Testis (tissue), 2 donors: ENCODE measurements at regions not wholly inside any gene's neighbourhood (a gene's known extent, or its start where the extent isn't known, plus 50 kb on each side); places are given as distances from the start of the nearest gene placed in this dataset.

Source experiments
- DNase-seq: peaks from one replicate; pipeline ENCODE4 v3.0.0-alpha.2; 2019
- H3K27ac ChIP-seq, 2 donors: fragments of 200-600 bp; sonication (generic); one replicate each; pipeline ENCODE4 v1.5.1; 2019
- H3K27me3 ChIP-seq: fragments of 200-600 bp; sonication (generic); one replicate; pipeline ENCODE4 v1.5.1; 2019
- H3K36me3 ChIP-seq: fragments of 200-600 bp; sonication (generic); one replicate; pipeline ENCODE4 v1.5.1; 2017; ENCODE audit warnings: low read depth; ENCODE audit errors: missing control alignments
- H3K4me1 ChIP-seq: fragments of 200-600 bp; sonication (generic); one replicate; pipeline ENCODE4 v1.5.1; 2019
- H3K4me3 ChIP-seq, 2 donors: fragments of 200-600 bp; sonication (generic); one replicate each; pipeline ENCODE4 v1.5.1; 2017 to 2019
- H3K9me3 ChIP-seq: fragments of 200-600 bp; sonication (generic); one replicate; pipeline ENCODE4 v1.5.1; 2017
- CTCF ChIP-seq, 3 experiments: fragments of 450-650 bp in 2 of 3; fragments of 200-600 bp in 1 of 3; sonication (generic) in 1 of 3; IDR thresholded peaks; one replicate each; pipeline ENCODE4 v1.5.1; 2016 to 2019; ENCODE audit warnings: antibody characterized with exemption in 3 of 3, mild to moderate bottlenecking in 2 of 3, moderate library complexity in 1 of 3
- POLR2A ChIP-seq: fragments of 450-650 bp; IDR thresholded peaks from one replicate; pipeline ENCODE4 v1.6.1; 2017; ENCODE audit warnings: antibody characterized with exemption, mild to moderate bottlenecking, moderate library complexity
- WGBS, 2 donors: methylation state at CpG; one replicate each; pipeline ENCODE4 v1.1.5; 2018; 5-methylcytosine and 5-hydroxymethylcytosine counted together
- intact Hi-C: fragments of 100-400 bp; cut with DNase I; formaldehyde crosslinking; loops from one replicate; pipeline ENCODE4 v1.15.1; 2023; ENCODE audit warnings: low total_unique reads

DNA sequence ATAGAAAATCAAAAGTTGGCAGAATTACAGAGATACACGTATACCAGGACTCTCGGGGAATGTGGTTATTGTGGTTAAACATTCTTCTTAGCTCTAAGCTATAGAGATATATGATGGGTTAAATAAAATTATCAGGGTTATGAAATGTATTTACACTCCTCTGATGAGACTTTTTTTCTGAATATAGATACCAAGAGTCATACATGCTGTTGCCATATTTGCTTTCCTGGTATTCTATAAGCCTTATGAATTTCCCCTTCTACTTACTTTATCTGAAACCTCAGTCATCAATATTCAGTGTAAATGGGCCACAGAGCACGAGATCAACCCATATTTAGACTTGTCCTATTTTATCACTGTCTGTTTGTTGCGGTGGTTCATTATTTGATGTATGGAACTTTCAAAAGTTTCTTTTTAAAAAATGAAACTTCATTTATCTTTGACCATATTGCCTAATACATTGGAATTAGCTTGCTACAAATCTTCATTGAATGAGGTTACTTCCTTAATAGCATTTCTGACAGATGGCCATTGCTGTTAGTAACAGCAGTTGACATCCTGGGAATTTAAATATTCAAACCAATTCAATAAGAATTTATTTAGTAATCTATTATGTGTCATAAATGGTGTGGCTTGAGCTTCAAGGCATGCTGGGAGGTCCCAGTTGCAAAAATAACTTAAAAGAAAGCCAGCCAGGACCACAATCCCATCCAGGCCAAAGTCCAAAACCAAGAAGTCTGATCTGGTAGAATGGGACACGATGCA is 393.5 kb downstream of the PCNX1 start:
- no peaks in the 10 kb centered on the region for H3K9me3 ChIP-seq
- no peak overlapping the region for H3K4me3 ChIP-seq
- DNase-seq, result no peak
- whole genome bisulfite sequencing, 2 donors, result 80 to 82% methylated on average over 5 of the region's 5 CpGs
- TF ChIP-seq CTCF (IDR thresholded peaks at IDR 0.05), result no peak
- H3K4me1 ChIP-seq, result no peaks in the 10 kb centered on the region
- no peaks in the 10 kb centered on the region for H3K36me3 ChIP-seq
- H3K27me3 ChIP-seq, result no peaks in the 10 kb centered on the region
- intact Hi-C loops, result no loop called here
- H3K27ac ChIP-seq, result no peak overlapping the region

- intact Hi-C loops, result no loop called here
- Histone ChIP-seq H3K36me3 (no peaks in the 10 kb centered on the region), H3K4me1 (no peaks in the 10 kb centered on the region), H3K9me3 (no peaks in the 10 kb centered on the region), H3K27ac (no peak overlapping the region), H3K4me3 (no peak overlapping the region), H3K27me3 (no peaks in the 10 kb centered on the region)
- DNase-seq, result no peak
- 93% methylated on average over 2 of the region's 2 CpGs for WGBS, 2 donors
- TF ChIP-seq CTCF (IDR thresholded peaks at IDR 0.05) (no peak), POLR2A (no peak)
Measured at GRCh38 chr14:71301611-71302010, 394.4 kb downstream of the PCNX1 start.

GRCh38 chr14:71304690-71305089 is 397.4 kb downstream of the PCNX1 start:
- H3K4me1 ChIP-seq, result no peaks in the 10 kb centered on the region
- no peak for DNase-seq
- H3K27me3 ChIP-seq, result no peaks in the 10 kb centered on the region
- no peaks in the 10 kb centered on the region for H3K9me3 ChIP-seq
- TF ChIP-seq CTCF (IDR thresholded peaks at IDR 0.05), result no peak
- TF ChIP-seq POLR2A, result no peak
- H3K36me3 ChIP-seq, result no peaks in the 10 kb centered on the region
- intact Hi-C loops, result no loop called here
- H3K4me3 ChIP-seq, result no peak overlapping the region
- no peak overlapping the region for H3K27ac ChIP-seq
- 70 to 81% methylated on average over 6 of the region's 6 CpGs for WGBS, 2 donors

GRCh38 chr14:71308671-71309070 is 401.4 kb downstream of the PCNX1 start:
- intact Hi-C loops, result no loop called here
- Histone ChIP-seq H3K4me3 (no peak overlapping the region), H3K36me3 (no peaks in the 10 kb centered on the region), H3K4me1 (no peaks in the 10 kb centered on the region), H3K27ac (no peak overlapping the region), H3K27me3 (no peaks in the 10 kb centered on the region), H3K9me3 (no peaks in the 10 kb centered on the region)
- 70 to 100% methylated on average over 1 of the region's 1 CpG for WGBS, 2 donors
- TF ChIP-seq POLR2A, result no peak
- TF ChIP-seq CTCF (IDR thresholded peaks at IDR 0.05), result no peak
- DNase-seq, result no peak

DNA sequence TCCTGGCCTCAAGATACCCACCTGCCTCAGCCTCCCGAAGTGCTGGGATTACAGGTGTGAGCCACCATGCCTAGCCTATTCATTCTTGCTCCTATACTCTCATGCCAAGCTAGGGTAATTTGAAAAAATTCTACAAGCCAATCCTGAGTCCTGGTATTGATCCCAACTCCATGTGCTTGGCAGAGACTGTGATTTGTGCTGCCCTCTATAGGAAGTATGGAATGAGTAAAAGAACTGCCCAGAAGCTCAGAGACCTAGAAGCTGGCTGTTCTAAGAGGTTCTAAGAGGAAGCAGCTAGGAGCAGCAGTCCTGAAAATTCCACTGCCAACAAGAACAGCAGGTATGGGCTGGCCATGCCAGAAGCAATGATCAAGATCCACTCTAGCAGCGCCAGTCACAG is 402.5 kb downstream of the PCNX1 start:
- H3K27me3 ChIP-seq, result no peaks in the 10 kb centered on the region
- H3K36me3 ChIP-seq, result no peaks in the 10 kb centered on the region
- TF ChIP-seq POLR2A, result no peak
- TF ChIP-seq CTCF (IDR thresholded peaks at IDR 0.05), result no peak
- WGBS, 2 donors, result 95% methylated on average over 2 of the region's 2 CpGs
- H3K9me3 ChIP-seq, result no peaks in the 10 kb centered on the region
- DNase-seq, result no peak
- intact Hi-C loops, result no loop called here
- H3K27ac ChIP-seq, result no peak overlapping the region
- no peaks in the 10 kb centered on the region for H3K4me1 ChIP-seq
- H3K4me3 ChIP-seq, result no peak overlapping the region
